Endothelial cell of umbilical vein (primary cell): ENCODE measurements at regions not wholly inside any gene's neighbourhood (a gene's known extent, or its start where the extent isn't known, plus 50 kb on each side); places are given as distances from the start of the nearest gene placed in this dataset.

Experiments used
- BruUV-seq: library from RNA; stranded (reverse); fragments of 400-500 nt; replicated peaks from 2 replicates; lab custom pipeline; 2021; lab: Mats Ljungman, UMichigan
- CTCF ChIA-PET: fragments of 300-600, 350-600 bp; sonication (Branson Sonifier 250); formaldehyde crosslinking; loops from one replicate; lab custom pipeline; 2021; ENCODE audit warnings: antibody characterized with exemption, inconsistent platforms; lab: Charles Lee
- POLR2A ChIA-PET: fragments of 300-600, 350-600 bp; sonication (Branson Sonifier 250); formaldehyde crosslinking; loops from one replicate; lab custom pipeline; 2021; ENCODE audit warnings: antibody characterized with exemption, inconsistent platforms; lab: Charles Lee
- DNase-seq: peaks from one replicate; pipeline ENCODE4 v3.0.0-alpha.2; 2011; ENCODE audit warnings: low read depth, low spot score
- FAIRE-seq: peaks from 2 replicates; lab custom pipeline; 2011; peaks lifted over from hg19 to GRCh38; lab: Jason Lieb, UNC
- H2AFZ ChIP-seq: 2 replicates; pipeline ENCODE4 v1.6.0; 2012; ENCODE audit warnings: low read depth, low read length, control low read depth, inconsistent platforms
- H3K27ac ChIP-seq: 2 replicates; pipeline ENCODE4 v1.5.1; 2011; ENCODE audit warnings: low read depth, mild to moderate bottlenecking, control low read depth, low read length, moderate library complexity; ENCODE audit not compliant: insufficient read depth
- H3K27me3 ChIP-seq, 2 experiments: 2 replicates each; pipeline versions ENCODE4 v1.6.0 to v1.6.1; 2011; ENCODE audit warnings: low read length in 2 of 2, mixed read lengths in 1 of 2; ENCODE audit not compliant: control insufficient read depth in 2 of 2, insufficient read depth in 2 of 2
- H3K36me3 ChIP-seq, 2 experiments: 2 replicates in 1 of 2; 3 replicates in 1 of 2; pipeline ENCODE4 v1.5.1; 2011; ENCODE audit warnings: low read length in 2 of 2, mild to moderate bottlenecking in 1 of 2, moderate library complexity in 1 of 2; ENCODE audit not compliant: control insufficient read depth in 2 of 2, insufficient read depth in 2 of 2; ENCODE audit errors: extremely low read depth in 1 of 2
- H3K4me1 ChIP-seq: 3 replicates; pipeline ENCODE4 v1.5.1; 2011; ENCODE audit warnings: mild to moderate bottlenecking, low read length; ENCODE audit not compliant: control insufficient read depth, insufficient read depth; ENCODE audit errors: extremely low read depth
- H3K4me2 ChIP-seq: 2 replicates; pipeline ENCODE4 v1.6.1; 2011; ENCODE audit warnings: low read length, control low read depth, mixed read lengths; ENCODE audit not compliant: insufficient read depth
- H3K4me3 ChIP-seq, 3 experiments: fragments of 200-600 bp in 1 of 3; sonication (generic), shearing (Covaris generic) in 1 of 3; replicated peaks in 1 of 3; 2 replicates each; pipeline ENCODE4 v1.5.1; 2011 to 2016; ENCODE audit warnings: control low read depth in 3 of 3, low read length in 3 of 3, mild to moderate bottlenecking in 2 of 3, inconsistent platforms in 1 of 3, low read depth in 1 of 3, moderate library complexity in 1 of 3; ENCODE audit not compliant: insufficient read depth in 1 of 3
- H3K79me2 ChIP-seq: 2 replicates; pipeline ENCODE4 v1.6.0; 2012; ENCODE audit warnings: low read length, inconsistent platforms; ENCODE audit not compliant: control insufficient read depth, insufficient read depth
- H3K9ac ChIP-seq: replicated peaks from 2 replicates; pipeline ENCODE3; 2011; ENCODE audit warnings: low read length, control low read depth; ENCODE audit not compliant: insufficient read depth; ENCODE audit errors: extremely low read depth
- H3K9me1 ChIP-seq: replicated peaks from 3 replicates; pipeline ENCODE4 v1.6.0; 2011; ENCODE audit warnings: mild to moderate bottlenecking, low read length; ENCODE audit not compliant: control insufficient read depth, insufficient read depth; ENCODE audit errors: extremely low read depth
- H3K9me3 ChIP-seq: replicated peaks from 2 replicates; pipeline ENCODE4 v1.5.1; 2012; ENCODE audit warnings: low read length, inconsistent platforms; ENCODE audit not compliant: control insufficient read depth, insufficient read depth
- H4K20me1 ChIP-seq: replicated peaks from 2 replicates; pipeline ENCODE3; 2011; ENCODE audit warnings: mild to moderate bottlenecking, low read length; ENCODE audit not compliant: control insufficient read depth, insufficient read depth; ENCODE audit errors: extremely low read depth
- CTCF ChIP-seq, 2 donors: IDR thresholded peaks; 1 replicate in 1 of 2; 2 replicates in 1 of 2; pipeline ENCODE4 v1.5.1; 2011; ENCODE audit warnings: low read length in 2 of 2, mild to moderate bottlenecking in 2 of 2, moderate library complexity in 2 of 2, control low read depth in 1 of 2, inconsistent platforms in 1 of 2, low read depth in 1 of 2; ENCODE audit not compliant: insufficient read depth in 1 of 2; ENCODE audit errors: extremely low read depth in 1 of 2
- EZH2 ChIP-seq: IDR thresholded peaks from 2 replicates; pipeline ENCODE4 v1.6.1; 2012; ENCODE audit warnings: borderline replicate concordance, low read depth, mild to moderate bottlenecking, moderate library complexity, low read length, inconsistent platforms; ENCODE audit not compliant: severe bottlenecking
- FOS ChIP-seq: IDR thresholded peaks from 2 replicates; pipeline ENCODE4 v1.6.1; 2011; ENCODE audit warnings: mild to moderate bottlenecking, low read length, moderate library complexity, borderline replicate concordance; ENCODE audit not compliant: insufficient read depth
- GATA2 ChIP-seq: IDR thresholded peaks from 2 replicates; pipeline ENCODE4 v1.7.0; 2011; ENCODE audit warnings: low read depth, mild to moderate bottlenecking, moderate library complexity, mixed read lengths, low read length; ENCODE audit not compliant: insufficient read length, insufficient read depth
- JUN ChIP-seq: IDR thresholded peaks from 2 replicates; pipeline ENCODE4 v1.6.1; 2011; ENCODE audit warnings: borderline replicate concordance, low read depth; ENCODE audit not compliant: insufficient read length, insufficient read depth
- MAX ChIP-seq: IDR thresholded peaks from 2 replicates; pipeline ENCODE4 v1.6.1; 2011; ENCODE audit not compliant: insufficient read depth, insufficient read length
- MYC ChIP-seq: IDR thresholded peaks from one replicate; pipeline ENCODE4 v1.6.1; 2011; ENCODE audit warnings: mild to moderate bottlenecking, low read depth, low read length
- POLR2A ChIP-seq: IDR thresholded peaks from 2 replicates; pipeline ENCODE4 v1.6.1; 2012; ENCODE audit warnings: low read depth, mild to moderate bottlenecking, control low read depth, low read length
- POLR2AphosphoS5 ChIP-seq: IDR thresholded peaks from 2 replicates; pipeline ENCODE4 v1.6.1; 2012; ENCODE audit warnings: low read depth, mild to moderate bottlenecking, control low read depth, low read length, moderate library complexity; ENCODE audit not compliant: insufficient read depth
- dilution Hi-C: fragments of 300-500 bp; cut with MboI; formaldehyde crosslinking; loops from one replicate; pipeline ENCODE4 v1.15.0; 2019; ENCODE audit warnings: low sequenced_read_pairs; ENCODE audit not compliant: extremely low pct_ligation_motif_present
- intact Hi-C: fragments of 100-400 bp; cut with micrococcal nuclease; formaldehyde crosslinking; loops from one replicate; pipeline ENCODE4 v1.10.0; 2022

GRCh38 chr6:92559611-92560010 is 859.7 kb downstream of the EPHA7 start:
- Histone ChIP-seq H3K9me1 (no peaks in the 10 kb centered on the region), H3K9me3 (no peaks in the 10 kb centered on the region), H3K4me2 (no peak overlapping the region), H3K27me3 (no peaks in the 10 kb centered on the region), H3K79me2 (no peaks in the 10 kb centered on the region), H3K9ac (no peak overlapping the region), H2AFZ (peak overlapping the region; percentile 44), H3K4me3 (no peak overlapping the region), H3K27ac (no peak overlapping the region), H3K4me1 (peaks cover 3% of the 10 kb centered on the region), H3K36me3 (no peaks in the 10 kb centered on the region), H4K20me1 (no peaks in the 10 kb centered on the region)
- DNase-seq (peak; percentile 32), FAIRE-seq (no peak)
- ChIA-PET POLR2A (no interaction called here), CTCF (interaction anchor here (0.7 to 0.8 kb wide), 2 partner anchors 8 to 29 kb away, joined by 3 to 4 read pairs; no protein-coding TSS in a partner anchor)
- TF ChIP-seq MYC = no peak
- no peak for TF ChIP-seq JUN
- TF ChIP-seq POLR2AphosphoS5 = no peak
- TF ChIP-seq MAX = no peak
- TF ChIP-seq EZH2 = no peak
- no peak for TF ChIP-seq POLR2A
- no peak for TF ChIP-seq CTCF (IDR thresholded peaks at IDR 0.05; ENCODE audit: extremely low read depth in 1 of 2, insufficient read depth in 1 of 2, low read depth in 1 of 2, low read length in 2 of 2)
- no peak for TF ChIP-seq FOS
- TF ChIP-seq GATA2 = no peak
- dilution Hi-C loops = no loop called here
- intact Hi-C loops = no loop called here
- BruUV-seq = no TSS peak
